ENCODE measurements at regions not wholly inside any gene's neighbourhood (a gene's known extent, or its start where the extent isn't known, plus 50 kb on each side); places are given as distances from the start of the nearest gene placed in this dataset.
A peak's percentile ranks its signal among the peaks of the same experiment; 100 is the strongest.

- Histone ChIP-seq H3K27ac (ENCODE audit: low read depth, low read length) (peak overlapping the region; percentile 97), H3K9ac (ENCODE audit: low read length) (peak overlapping the region; percentile 39), H3K9me3 (ENCODE audit: control insufficient read depth in 1 of 2, insufficient read depth in 1 of 2, low read depth in 1 of 2, low read length in 2 of 2) (no peaks in the 10 kb centered on the region), H3K4me1 (ENCODE audit: control insufficient read depth in 1 of 2, insufficient read depth in 2 of 2, low read length in 2 of 2) (peaks cover 54 to 75% of the 10 kb centered on the region in 2 experiments), H3K27me3 (ENCODE audit: insufficient read depth, low read length) (no peaks in the 10 kb centered on the region), H3K4me2 (ENCODE audit: low read length) (peak overlapping the region; percentile 17), H3K4me3 (replicated peaks in 1 of 2; ENCODE audit: low read depth in 1 of 2, low read length in 2 of 2) (no peak overlapping the region), H4K20me1 (ENCODE audit: insufficient read depth) (no peaks in the 10 kb centered on the region), H2AFZ (ENCODE audit: low read depth, low read length, poor library complexity, severe bottlenecking) (no peak overlapping the region), H3K79me2 (ENCODE audit: insufficient read depth, low read length) (peaks cover 7% of the 10 kb centered on the region; the same call in 1 of the 2 replicates), H3K36me3 (ENCODE audit: control insufficient read depth in 1 of 2, insufficient read depth in 2 of 2, low read length in 2 of 2) (no peaks in the 10 kb centered on the region; a peak in 1 of 4 replicates), H3K9me2 (ENCODE audit: insufficient read depth) (no peaks in the 10 kb centered on the region)
- CTCF ChIA-PET, result no interaction called here
- TF ChIP-seq JUND (IDR thresholded peaks at IDR 0.05) (no peak), ZNF274 (IDR thresholded peaks at IDR 0.05; ENCODE audit: low read depth, low read length) (no peak), SP1 (IDR thresholded peaks at IDR 0.05; ENCODE audit: low read depth) (no peak), CEBPB (IDR thresholded peaks at IDR 0.05; ENCODE audit: low read depth) (no peak), EZH2phosphoT487 (IDR thresholded peaks at IDR 0.05; ENCODE audit: borderline replicate concordance) (no peak), ELF1 (IDR thresholded peaks at IDR 0.05; ENCODE audit: borderline replicate concordance, low read depth) (no peak), FOSL1 (IDR thresholded peaks at IDR 0.05; ENCODE audit: low read depth) (no peak), SRF (IDR thresholded peaks at IDR 0.05; ENCODE audit: low read depth) (no peak), CBX3 (IDR thresholded peaks at IDR 0.05; ENCODE audit: low read depth) (no peak), TCF7L2 (IDR thresholded peaks at IDR 0.05; ENCODE audit: borderline replicate concordance, extremely low read depth, insufficient read depth, insufficient read length) (no peak), MAX (IDR thresholded peaks at IDR 0.05) (no peak)
- TF ChIP-seq, protein P1, sequence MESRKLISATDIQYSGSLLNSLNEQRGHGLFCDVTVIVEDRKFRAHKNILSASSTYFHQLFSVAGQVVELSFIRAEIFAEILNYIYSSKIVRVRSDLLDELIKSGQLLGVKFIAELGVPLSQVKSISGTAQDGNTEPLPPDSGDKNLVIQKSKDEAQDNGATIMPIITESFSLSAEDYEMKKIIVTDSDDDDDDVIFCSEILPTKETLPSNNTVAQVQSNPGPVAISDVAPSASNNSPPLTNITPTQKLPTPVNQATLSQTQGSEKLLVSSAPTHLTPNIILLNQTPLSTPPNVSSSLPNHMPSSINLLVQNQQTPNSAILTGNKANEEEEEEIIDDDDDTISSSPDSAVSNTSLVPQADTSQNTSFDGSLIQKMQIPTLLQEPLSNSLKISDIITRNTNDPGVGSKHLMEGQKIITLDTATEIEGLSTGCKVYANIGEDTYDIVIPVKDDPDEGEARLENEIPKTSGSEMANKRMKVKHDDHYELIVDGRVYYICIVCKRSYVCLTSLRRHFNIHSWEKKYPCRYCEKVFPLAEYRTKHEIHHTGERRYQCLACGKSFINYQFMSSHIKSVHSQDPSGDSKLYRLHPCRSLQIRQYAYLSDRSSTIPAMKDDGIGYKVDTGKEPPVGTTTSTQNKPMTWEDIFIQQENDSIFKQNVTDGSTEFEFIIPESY (IDR thresholded peaks at IDR 0.05; ENCODE audit: extremely low read depth, insufficient replicate concordance, low read length), result no peak
- TF ChIP-seq, protein P2, sequence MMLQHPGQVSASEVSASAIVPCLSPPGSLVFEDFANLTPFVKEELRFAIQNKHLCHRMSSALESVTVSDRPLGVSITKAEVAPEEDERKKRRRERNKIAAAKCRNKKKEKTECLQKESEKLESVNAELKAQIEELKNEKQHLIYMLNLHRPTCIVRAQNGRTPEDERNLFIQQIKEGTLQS (IDR thresholded peaks at IDR 0.05), result no peak
- POLR2A ChIA-PET, result interaction anchor here (1.2 kb wide), 1 partner anchor 190 kb away, joined by 3 read pairs; the partner anchor contains the start of gene HMGA2
- BruUV-seq (replicated peaks), result no TSS peak
- intact Hi-C loops (cut with micrococcal nuclease), result no loop called here
- ATAC-seq (no peak), DNase-seq (ENCODE audit: low read depth, low spot score) (no peak)
- RAD21 ChIA-PET (ENCODE audit: low non-redundant PET in 1 of 2, low total read pairs in 2 of 2, uncharacterized antibody in 2 of 2, unreplicated experiment in 2 of 2), result no interaction called here
These were observed 189.5 kb upstream of the HMGA2 start for GRCh38 chr12:65634626-65635331.

All from HCT116 (cell line).